Stomach (tissue), 8 donors: ENCODE measurements at regions not wholly inside any gene's neighbourhood (a gene's known extent, or its start where the extent isn't known, plus 50 kb on each side); places are given as distances from the start of the nearest gene placed in this dataset.
"Not testable (repeated sequence)": the region's sequence is repeated elsewhere in the genome, so short reads cannot be mapped to it uniquely, and the experiment has no call there.

Experiments
- DNase-seq, 2 donors: peaks; one replicate each; pipeline versions ENCODE4 v3.0.0 to v3.0.0-alpha.2; 2013 to 2019
- H3K27ac ChIP-seq, 5 donors: fragments of 200-600 bp in 4 of 5; sonication (generic) in 4 of 5; one replicate each; pipeline ENCODE4 v1.5.1; 2013 to 2019; ENCODE audit warnings: mild to moderate bottlenecking in 1 of 5, moderate library complexity in 1 of 5
- H3K27me3 ChIP-seq, 3 donors: fragments of 200-600 bp; sonication (generic); one replicate each; pipeline ENCODE4 v1.5.1; 2017 to 2019; ENCODE audit warnings: mixed run types in 1 of 3
- H3K36me3 ChIP-seq, 4 donors: fragments of 200-600 bp; sonication (generic); 1 replicate in 3 of 4; 2 replicates in 1 of 4; pipeline ENCODE4 v1.5.1; 2016 to 2019
- H3K4me1 ChIP-seq, 4 donors: fragments of 200-600 bp; sonication (generic); one replicate each; pipeline ENCODE4 v1.5.1; 2016 to 2019
- H3K4me3 ChIP-seq, 4 donors: fragments of 200-600 bp; sonication (generic) in 3 of 4; one replicate each; pipeline ENCODE4 v1.5.1; 2016 to 2019; ENCODE audit warnings: mild to moderate bottlenecking in 1 of 4
- H3K9me3 ChIP-seq, 4 donors: fragments of 200-600 bp; sonication (generic); one replicate each; pipeline ENCODE4 v1.5.1; 2016 to 2019
- EP300 ChIP-seq: sonication (generic); formaldehyde crosslinking; IDR thresholded peaks from one replicate; pipeline ENCODE4 v1.6.1; 2017; ENCODE audit warnings: antibody characterized with exemption
- POLR2A ChIP-seq, 4 donors: fragments of 450-650 bp; IDR thresholded peaks; one replicate each; pipeline ENCODE4 v1.6.1; 2016; ENCODE audit warnings: antibody characterized with exemption in 4 of 4, control low read depth in 2 of 4, mild to moderate bottlenecking in 1 of 4, moderate library complexity in 1 of 4
- POLR2AphosphoS5 ChIP-seq, 3 donors: sonication (generic); formaldehyde crosslinking; IDR thresholded peaks; one replicate each; pipeline ENCODE4 v1.6.1; 2016; ENCODE audit warnings: antibody characterized with exemption in 3 of 3
- WGBS, 5 donors: extraction: QIAGEN DNeasy Blood & Tissue Kit in 3 of 5; methylation state at CpG; one replicate each; pipeline versions ENCODE4 v1.1.5 to v1.1.7; 2013 to 2018; 5-methylcytosine and 5-hydroxymethylcytosine counted together
- intact Hi-C: fragments of 100-400 bp; cut with DNase I; formaldehyde crosslinking; loops from one replicate; pipeline ENCODE4 v1.15.1; 2023; ENCODE audit warnings: low total_unique reads
- TF ChIP-seq, protein P1 (sequence below), 7 experiments: fragments of 450-650 bp in 4 of 7; fragments of 200-600 bp in 3 of 7; sonication (generic) in 3 of 7; IDR thresholded peaks; one replicate each; pipeline ENCODE4 v1.5.1; 2016 to 2019; ENCODE audit warnings: antibody characterized with exemption in 7 of 7, control low read depth in 2 of 7, mild to moderate bottlenecking in 1 of 7
- donor health status: healthy with polysubstance abuse.
- donor health status: Bipolar disorder and iron deficiency.
- donor health status: healthy.

DNA sequence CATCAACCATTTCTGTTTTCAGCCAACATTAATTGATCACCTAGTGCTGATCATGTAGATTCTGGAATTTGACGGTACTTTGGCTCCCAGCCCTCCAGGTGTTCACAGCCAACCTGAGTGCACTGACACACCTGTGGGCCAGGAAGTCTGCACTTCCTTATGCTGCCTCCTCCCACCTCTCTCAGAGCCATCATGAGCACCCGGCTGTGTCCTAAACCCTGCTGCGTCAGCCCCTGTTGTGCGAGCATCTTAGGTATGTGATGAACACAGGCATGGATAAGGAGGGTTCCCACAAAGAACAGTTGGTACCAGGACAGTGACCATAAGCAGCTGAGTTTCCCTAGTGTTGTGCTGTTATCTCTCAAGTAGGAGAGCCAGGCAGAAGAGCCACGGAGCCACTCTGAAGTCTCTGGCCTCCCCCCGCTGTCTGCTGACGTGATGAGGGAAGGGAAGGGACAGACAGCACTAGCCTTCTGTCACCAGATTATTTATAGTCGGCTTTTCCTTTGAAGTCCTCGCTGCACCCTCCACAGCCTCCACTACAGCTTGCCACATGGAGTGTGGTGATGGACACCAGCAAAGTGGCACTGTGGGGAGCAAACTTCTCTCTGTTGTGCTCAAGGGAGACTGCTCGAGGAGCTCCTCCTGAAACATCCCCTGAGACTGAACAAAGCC is 162.8 kb upstream of the ANKFN1 start:
- H3K4me3 ChIP-seq: no peak overlapping the region
- no peak for DNase-seq
- H3K36me3 ChIP-seq: no peaks in the 10 kb centered on the region
- no peaks in the 10 kb centered on the region for H3K4me1 ChIP-seq
- intact Hi-C loops: no loop called here
- 43 to 53% (median 50%) methylated on average over 10 of the region's 10 CpGs for WGBS, 5 donors
- H3K27ac ChIP-seq: no peak overlapping the region
- TF ChIP-seq POLR2A (IDR thresholded peaks at IDR 0.05) (no peak), EP300 (no peak), POLR2AphosphoS5 (IDR thresholded peaks at IDR 0.05) (no peak)
- H3K9me3 ChIP-seq: peaks cover 0 to 9% (median 7%) of the 10 kb centered on the region in 4 donors
- no peaks in the 10 kb centered on the region for H3K27me3 ChIP-seq

DNA sequence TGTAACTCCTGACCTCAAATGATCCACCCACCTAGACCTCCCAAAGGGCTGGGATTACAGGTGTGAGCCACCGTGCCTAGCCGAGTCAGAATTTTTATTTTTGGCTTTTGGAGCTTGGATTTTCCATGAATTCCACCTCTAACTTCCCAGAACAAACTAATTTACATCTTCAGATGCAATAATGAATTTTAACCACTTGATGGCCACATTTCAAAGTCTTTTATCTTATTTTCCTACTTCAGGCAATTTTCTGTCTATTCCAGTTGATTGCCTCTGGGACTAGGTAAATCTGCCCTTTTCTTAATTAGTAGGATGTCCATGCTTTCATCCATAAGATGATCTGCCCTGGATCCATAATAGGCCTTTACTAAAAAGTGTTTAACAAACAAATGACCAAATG is 156.4 kb upstream of the ANKFN1 start:
- intact Hi-C loops: no loop called here
- Histone ChIP-seq H3K4me3 (no peak overlapping the region), H3K36me3 (no peaks in the 10 kb centered on the region), H3K4me1 (no peaks in the 10 kb centered on the region), H3K27ac (no peak overlapping the region), H3K27me3 (no peaks in the 10 kb centered on the region), H3K9me3 (peaks cover 0 to 9% (median 7%) of the 10 kb centered on the region in 4 donors)
- DNase-seq: no peak
- no peak for TF ChIP-seq POLR2A (IDR thresholded peaks at IDR 0.05)
- TF ChIP-seq, protein P1, sequence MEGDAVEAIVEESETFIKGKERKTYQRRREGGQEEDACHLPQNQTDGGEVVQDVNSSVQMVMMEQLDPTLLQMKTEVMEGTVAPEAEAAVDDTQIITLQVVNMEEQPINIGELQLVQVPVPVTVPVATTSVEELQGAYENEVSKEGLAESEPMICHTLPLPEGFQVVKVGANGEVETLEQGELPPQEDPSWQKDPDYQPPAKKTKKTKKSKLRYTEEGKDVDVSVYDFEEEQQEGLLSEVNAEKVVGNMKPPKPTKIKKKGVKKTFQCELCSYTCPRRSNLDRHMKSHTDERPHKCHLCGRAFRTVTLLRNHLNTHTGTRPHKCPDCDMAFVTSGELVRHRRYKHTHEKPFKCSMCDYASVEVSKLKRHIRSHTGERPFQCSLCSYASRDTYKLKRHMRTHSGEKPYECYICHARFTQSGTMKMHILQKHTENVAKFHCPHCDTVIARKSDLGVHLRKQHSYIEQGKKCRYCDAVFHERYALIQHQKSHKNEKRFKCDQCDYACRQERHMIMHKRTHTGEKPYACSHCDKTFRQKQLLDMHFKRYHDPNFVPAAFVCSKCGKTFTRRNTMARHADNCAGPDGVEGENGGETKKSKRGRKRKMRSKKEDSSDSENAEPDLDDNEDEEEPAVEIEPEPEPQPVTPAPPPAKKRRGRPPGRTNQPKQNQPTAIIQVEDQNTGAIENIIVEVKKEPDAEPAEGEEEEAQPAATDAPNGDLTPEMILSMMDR (IDR thresholded peaks at IDR 0.05): no peak
- no peak for TF ChIP-seq EP300
- TF ChIP-seq POLR2AphosphoS5 (IDR thresholded peaks at IDR 0.05): no peak
- WGBS, 5 donors: 64 to 88% (median 79%) methylated on average over 2 of the region's 2 CpGs

DNA sequence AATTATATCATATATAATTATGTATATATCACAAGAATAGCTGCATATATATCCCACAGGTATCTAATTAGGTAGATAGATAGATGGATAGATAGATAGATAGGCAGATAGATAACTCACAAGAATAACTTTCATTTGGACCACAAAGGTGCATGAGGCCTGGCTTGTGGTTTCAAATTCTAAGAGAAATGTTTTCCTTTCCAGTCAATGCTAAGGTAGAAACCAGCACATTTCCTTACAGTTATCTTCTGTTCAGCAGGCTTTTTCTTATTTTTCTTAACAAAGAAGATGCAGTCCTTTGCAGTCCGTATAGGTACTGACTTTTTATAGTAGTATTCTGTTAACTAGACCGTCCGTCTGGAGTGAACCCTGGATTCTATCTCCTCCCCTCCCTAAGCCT is 152.9 kb upstream of the ANKFN1 start:
- no peak for DNase-seq
- 84 to 92% (median 86%) methylated on average over 3 of the region's 3 CpGs for WGBS, 5 donors
- intact Hi-C loops: no loop called here

DNA sequence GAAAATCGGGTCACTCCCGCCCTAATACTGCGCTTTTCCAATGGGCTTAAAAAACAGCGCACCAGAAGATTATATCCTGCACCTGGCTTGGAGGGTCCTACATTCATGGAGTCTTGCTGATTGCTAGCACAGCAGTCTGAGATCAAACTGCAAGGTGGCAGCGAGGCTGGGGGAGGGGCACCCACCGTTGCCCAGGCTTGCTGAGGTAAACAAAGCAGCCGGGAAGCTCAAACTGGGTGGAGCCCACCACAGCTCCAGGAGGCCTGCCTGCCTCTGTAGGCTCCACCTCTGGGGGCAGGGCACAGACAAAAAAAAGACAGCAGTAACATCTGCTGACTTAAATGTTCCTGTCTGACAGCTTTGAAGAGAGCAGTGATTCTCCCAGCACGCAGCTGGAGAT is 150.6 kb upstream of the ANKFN1 start:
- WGBS, 5 donors: 68 to 83% (median 80%) methylated on average over 6 to 8 of the region's 8 CpGs
- H3K4me1 ChIP-seq, H3K36me3 ChIP-seq, H3K9me3 ChIP-seq, H3K4me3 ChIP-seq, intact Hi-C loops, DNase-seq, H3K27me3 ChIP-seq, H3K27ac ChIP-seq: not testable (repeated sequence)

More for the DNA sequence above, 152.9 kb upstream of the ANKFN1 start:
- Histone ChIP-seq H3K4me3 (no peak overlapping the region), H3K4me1 (no peaks in the 10 kb centered on the region), H3K27me3 (no peaks in the 10 kb centered on the region), H3K27ac (no peak overlapping the region), H3K36me3 (no peaks in the 10 kb centered on the region), H3K9me3 (no peaks in the 10 kb centered on the region)
- TF ChIP-seq, protein P1 (IDR thresholded peaks at IDR 0.05): no peak
- TF ChIP-seq POLR2AphosphoS5 (IDR thresholded peaks at IDR 0.05) (no peak), EP300 (no peak), POLR2A (IDR thresholded peaks at IDR 0.05) (no peak)

DNA sequence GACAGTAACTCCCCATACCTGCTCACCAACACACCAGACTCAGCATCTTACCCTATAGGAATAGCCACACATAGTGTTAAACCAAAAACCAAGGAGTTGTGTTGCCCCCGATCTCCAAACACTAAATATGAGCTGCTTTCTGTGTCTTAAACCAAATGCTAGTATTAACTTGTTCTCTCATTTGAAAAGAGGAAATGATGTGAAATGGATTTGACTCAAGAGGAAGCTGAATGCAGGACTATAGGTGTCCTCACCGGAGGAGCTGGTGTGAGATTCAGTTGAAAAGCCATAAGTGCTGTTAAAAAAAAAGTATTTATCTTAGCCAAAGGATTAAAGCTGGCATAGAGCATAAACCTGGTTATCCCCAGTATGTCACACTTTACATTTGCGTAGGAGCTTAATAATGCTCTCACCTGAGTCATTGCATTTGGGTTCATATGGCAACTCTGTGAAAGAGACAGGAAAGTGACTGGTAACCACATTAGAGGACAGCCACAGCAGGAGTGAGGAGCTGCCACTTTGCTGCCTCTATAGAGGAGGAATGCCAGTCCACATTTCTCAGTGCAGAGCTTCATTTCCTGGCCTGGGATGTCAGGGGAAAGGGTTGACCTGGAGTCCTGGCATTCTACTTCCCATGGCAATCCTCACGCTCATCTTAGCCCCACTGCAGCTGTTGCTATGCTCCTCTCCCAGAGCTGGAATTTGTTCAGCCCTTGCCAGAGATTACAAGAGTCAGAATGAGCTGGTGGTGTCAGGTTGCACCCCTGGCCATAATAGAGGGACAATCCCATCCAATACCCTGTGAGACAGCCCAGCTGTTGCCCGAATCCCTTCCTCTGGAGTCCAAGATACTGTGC is 143.3 kb upstream of the ANKFN1 start:
- no peaks in the 10 kb centered on the region for H3K4me1 ChIP-seq
- WGBS, 5 donors: 38 to 55% (median 52%) methylated on average over 5 of the region's 5 CpGs
- H3K4me3 ChIP-seq: no peak overlapping the region
- no peak for TF ChIP-seq POLR2A (IDR thresholded peaks at IDR 0.05)
- TF ChIP-seq POLR2AphosphoS5 (IDR thresholded peaks at IDR 0.05): no peak
- TF ChIP-seq, protein P1 (IDR thresholded peaks at IDR 0.05): no peak
- TF ChIP-seq EP300: no peak
- no peaks in the 10 kb centered on the region for H3K27me3 ChIP-seq
- DNase-seq: peak in 1 of 2 donors; percentile 23
- H3K36me3 ChIP-seq: no peaks in the 10 kb centered on the region
- no peak overlapping the region for H3K27ac ChIP-seq
- intact Hi-C loops: no loop called here
- H3K9me3 ChIP-seq: peaks cover 0 to 5% (median 1%) of the 10 kb centered on the region in 4 donors
